SKM-1 (cell line): ENCODE measurements at regions not wholly inside any gene's neighbourhood (a gene's known extent, or its start where the extent isn't known, plus 50 kb on each side); places are given as distances from the start of the nearest gene placed in this dataset.

ENCODE experiments used
- DNase-seq: peaks from one replicate; lab custom pipeline; 2025; ENCODE audit not compliant: unreplicated experiment; lab: John Stamatoyannopoulos, UW

DNA sequence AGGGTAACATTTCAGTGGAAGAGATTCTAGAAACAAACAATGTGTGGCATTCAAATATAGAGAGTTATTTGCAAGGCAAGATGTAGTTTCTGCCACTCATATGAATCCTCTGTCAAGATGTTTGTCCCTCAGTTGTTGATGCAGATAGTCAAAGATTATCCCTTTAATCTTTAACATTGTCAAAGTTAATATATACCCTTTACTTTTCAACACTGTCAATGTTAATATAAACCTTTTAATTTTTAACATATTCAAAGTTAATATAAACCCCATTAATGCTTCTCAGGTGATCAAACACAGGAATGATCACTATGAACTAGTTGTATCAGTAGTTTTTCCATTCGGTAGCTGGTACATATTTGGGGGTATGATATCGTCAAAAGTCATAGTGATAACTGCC, 51.9 kb upstream of the PICALM start:
- DNase-seq, result no peak

DNA sequence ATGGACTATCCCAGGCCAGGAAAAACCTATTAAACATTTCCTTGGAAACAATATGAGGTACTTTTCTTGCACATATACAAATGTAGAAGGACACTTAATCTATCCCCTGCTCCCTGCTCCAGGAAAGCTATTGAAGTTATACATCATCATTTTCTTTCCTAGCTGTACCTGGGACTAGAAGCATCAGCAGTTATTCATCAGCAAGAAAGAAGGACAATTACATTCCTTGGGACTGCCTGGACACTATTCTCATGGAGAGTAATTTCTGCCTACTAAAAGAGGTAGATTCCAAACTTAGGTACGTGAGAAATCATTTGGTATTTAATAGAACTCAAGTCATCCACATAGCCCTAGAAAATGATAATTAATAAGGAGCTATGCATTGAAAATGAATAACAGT, 51.0 kb upstream of the PICALM start:
- no peak for DNase-seq

DNA sequence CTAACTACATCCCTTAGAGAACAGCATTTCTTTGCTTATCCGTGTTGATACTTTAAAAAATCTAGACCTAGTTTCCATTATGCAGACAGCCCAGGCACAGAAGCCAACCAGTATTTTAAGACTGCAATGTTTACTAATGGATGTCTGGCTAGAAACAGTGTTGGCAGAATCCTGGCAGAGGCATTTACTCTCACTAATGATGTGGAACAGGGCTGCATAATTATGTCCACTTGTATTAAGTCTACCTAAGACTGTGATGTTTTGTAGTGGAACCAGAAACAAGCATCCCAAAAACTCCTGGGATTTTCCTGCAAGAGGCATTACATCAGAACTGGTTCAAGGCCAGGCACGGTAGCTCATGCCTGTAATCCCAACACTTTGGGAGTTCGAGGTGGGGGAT, 50.2 kb upstream of the PICALM start:
- DNase-seq, result no peak
